NCI-H446 (cell line): ENCODE measurements at regions not wholly inside any gene's neighbourhood (a gene's known extent, or its start where the extent isn't known, plus 50 kb on each side); places are given as distances from the start of the nearest gene placed in this dataset.

Experiments
- DNase-seq, 2 experiments: peaks; one replicate each; lab custom pipeline; 2025; lab: John Stamatoyannopoulos, UW

GRCh38 chr17:69949973-69950695, 124.9 kb upstream of the KCNJ16 start:
- no peak for DNase-seq

- DNase-seq = no peak
Observed at GRCh38 chr17:69950701-69951418, 124.2 kb upstream of the KCNJ16 start.

GRCh38 chr17:69954241-69954925, 120.6 kb upstream of the KCNJ16 start:
- DNase-seq = no peak

- no peak for DNase-seq
Observed at GRCh38 chr17:69958063-69958462, 117.0 kb upstream of the KCNJ16 start.

GRCh38 chr17:69959283-69959682, 115.7 kb upstream of the KCNJ16 start:
- no peak for DNase-seq

GRCh38 chr17:69960755-69961154, 114.3 kb upstream of the KCNJ16 start:
- peak in 1 of 2 experiments; percentile 43 for DNase-seq

GRCh38 chr17:69961501-69962145, 113.4 kb upstream of the KCNJ16 start:
- DNase-seq = no peak

- no peak for DNase-seq
Observed at GRCh38 chr17:69962436-69962995, 112.5 kb upstream of the KCNJ16 start.

GRCh38 chr17:69967910-69968411, 107.1 kb upstream of the KCNJ16 start:
- no peak for DNase-seq

- no peak for DNase-seq
Observed at GRCh38 chr17:69969897-69970296, 105.1 kb upstream of the KCNJ16 start.

GRCh38 chr17:69972251-69972650, 102.8 kb upstream of the KCNJ16 start:
- no peak for DNase-seq

- no peak for DNase-seq
Observed at GRCh38 chr17:69975808-69976207, 99.2 kb upstream of the KCNJ16 start.

- DNase-seq = no peak
Observed at GRCh38 chr17:69978056-69978646, 96.9 kb upstream of the KCNJ16 start.

- no peak for DNase-seq
Observed at GRCh38 chr17:69981441-69981840, 93.6 kb upstream of the KCNJ16 start.

GRCh38 chr17:69995476-69995875, 79.5 kb upstream of the KCNJ16 start:
- DNase-seq = no peak

GRCh38 chr17:69997332-69997731, 77.7 kb upstream of the KCNJ16 start:
- no peak for DNase-seq

- no peak for DNase-seq
Observed at GRCh38 chr17:69999253-69999652, 75.8 kb upstream of the KCNJ16 start.

GRCh38 chr17:70006159-70006558, 68.9 kb upstream of the KCNJ16 start:
- DNase-seq = no peak

- peak in 1 of 2 experiments; percentile 35 for DNase-seq
Observed at GRCh38 chr17:70011750-70012149, 63.3 kb upstream of the KCNJ16 start.

- DNase-seq = peak in 1 of 2 experiments; percentile 36
Observed at GRCh38 chr17:70013911-70014310, 61.1 kb upstream of the KCNJ16 start.

- DNase-seq = no peak
Observed at GRCh38 chr17:70017112-70017511, 57.9 kb upstream of the KCNJ16 start.
